ENCODE measurements at regions not wholly inside any gene's neighbourhood (a gene's known extent, or its start where the extent isn't known, plus 50 kb on each side); places are given as distances from the start of the nearest gene placed in this dataset.

GRCh38 chr7:86926732-86927131 is 132.7 kb downstream of the ELAPOR2 start:
- Histone ChIP-seq H3K9me3 (no peaks in the 10 kb centered on the region), H3K27ac (no peak overlapping the region), H3K4me3 (no peak overlapping the region), H3K27me3 (no peaks in the 10 kb centered on the region), H3K4me1 (no peaks in the 10 kb centered on the region), H3K36me3 (no peaks in the 10 kb centered on the region)
- TF ChIP-seq CTCF (IDR thresholded peaks at IDR 0.05) (peak; percentile 51 to 65 (median 58)), POLR2AphosphoS5 (IDR thresholded peaks at IDR 0.05) (no peak), EP300 (IDR thresholded peaks at IDR 0.05; ENCODE audit: low read depth) (no peak), POLR2A (IDR thresholded peaks at IDR 0.05) (no peak)
- intact Hi-C loops (cut with DNase I; ENCODE audit: low total_unique reads), result loop anchor here (5.0 kb wide), 1 partner anchor 311 kb away; no protein-coding TSS in a partner anchor
- WGBS, 2 donors (ENCODE audit: low coverage in 1 of 2), result 0% methylated on average over 2 of the region's 2 CpGs
- no peak for DNase-seq
- in situ Hi-C loops (cut with MboI; ENCODE audit: low pct_ligation_motif_present in 1 of 4, low pct_unique_long_range_greater_than_20kb in 1 of 4, low sequenced_read_pairs in 3 of 4), result no loop called here

DNA sequence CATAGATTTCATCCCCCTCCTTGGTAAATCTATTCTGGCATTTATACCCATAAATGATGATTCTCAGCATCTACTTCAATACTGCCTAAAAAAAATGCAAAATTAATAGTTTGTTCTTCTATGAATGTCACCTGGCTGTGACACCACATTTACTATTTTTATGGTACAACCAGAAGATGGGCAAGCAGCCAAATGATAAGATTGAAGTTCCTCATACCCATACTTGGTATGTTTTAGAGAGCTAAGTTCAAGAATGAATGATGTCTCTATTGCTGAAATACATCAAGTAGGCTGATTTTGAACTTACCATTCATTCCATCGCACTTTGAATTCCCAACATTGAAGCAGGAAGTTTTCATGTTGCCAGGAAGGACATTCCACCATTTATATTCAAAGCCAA is 134.2 kb downstream of the ELAPOR2 start:
- no peak overlapping the region for H3K4me3 ChIP-seq
- in situ Hi-C loops (cut with MboI; ENCODE audit: low pct_ligation_motif_present in 1 of 4, low pct_unique_long_range_greater_than_20kb in 1 of 4, low sequenced_read_pairs in 3 of 4) (no loop called here), intact Hi-C loops (cut with DNase I; ENCODE audit: low total_unique reads) (loop anchor here (5.0 kb wide), 1 partner anchor 312 kb away; no protein-coding TSS in a partner anchor)
- WGBS, 2 donors (ENCODE audit: low coverage in 1 of 2), result 55% methylated on average over 1 of the region's 1 CpG; no CpG with 5 or more reads in 1 of the 2 donors
- TF ChIP-seq POLR2A (IDR thresholded peaks at IDR 0.05) (no peak), CTCF (IDR thresholded peaks at IDR 0.05) (no peak), POLR2AphosphoS5 (IDR thresholded peaks at IDR 0.05) (no peak), EP300 (IDR thresholded peaks at IDR 0.05; ENCODE audit: low read depth) (no peak)
- no peaks in the 10 kb centered on the region for H3K9me3 ChIP-seq
- H3K27me3 ChIP-seq, result no peaks in the 10 kb centered on the region
- no peak for DNase-seq
- H3K4me1 ChIP-seq, result no peaks in the 10 kb centered on the region
- H3K36me3 ChIP-seq, result no peaks in the 10 kb centered on the region
- H3K27ac ChIP-seq, result no peak overlapping the region

- Histone ChIP-seq H3K9me3 (no peaks in the 10 kb centered on the region), H3K36me3 (no peaks in the 10 kb centered on the region), H3K4me1 (no peaks in the 10 kb centered on the region), H3K27ac (no peak overlapping the region), H3K27me3 (no peaks in the 10 kb centered on the region), H3K4me3 (no peak overlapping the region)
- DNase-seq, result no peak
- no peak for TF ChIP-seq POLR2AphosphoS5 (IDR thresholded peaks at IDR 0.05)
- TF ChIP-seq EP300 (IDR thresholded peaks at IDR 0.05; ENCODE audit: low read depth), result no peak
- no peak for TF ChIP-seq CTCF (IDR thresholded peaks at IDR 0.05)
- TF ChIP-seq POLR2A (IDR thresholded peaks at IDR 0.05), result no peak
- intact Hi-C loops (cut with DNase I; ENCODE audit: low total_unique reads) (no loop called here), in situ Hi-C loops (cut with MboI; ENCODE audit: low pct_ligation_motif_present in 1 of 4, low pct_unique_long_range_greater_than_20kb in 1 of 4, low sequenced_read_pairs in 3 of 4) (loop anchor here in 1 of 4 donors (25.0 kb wide), 1 partner anchor 261 kb away; no protein-coding TSS in a partner anchor)
Measured at GRCh38 chr7:86923527-86923926, 135.9 kb downstream of the ELAPOR2 start.

- H3K27me3 ChIP-seq, result no peaks in the 10 kb centered on the region
- intact Hi-C loops (cut with DNase I; ENCODE audit: low total_unique reads) (no loop called here), in situ Hi-C loops (cut with MboI; ENCODE audit: low pct_ligation_motif_present in 1 of 4, low pct_unique_long_range_greater_than_20kb in 1 of 4, low sequenced_read_pairs in 3 of 4) (loop anchor here in 1 of 4 donors (25.0 kb wide), 1 partner anchor 258 kb away; no protein-coding TSS in a partner anchor)
- no peak overlapping the region for H3K4me3 ChIP-seq
- H3K36me3 ChIP-seq, result no peaks in the 10 kb centered on the region
- TF ChIP-seq POLR2AphosphoS5 (IDR thresholded peaks at IDR 0.05), result no peak
- no peak for TF ChIP-seq POLR2A (IDR thresholded peaks at IDR 0.05)
- no peak for TF ChIP-seq CTCF (IDR thresholded peaks at IDR 0.05)
- H3K27ac ChIP-seq, result no peak overlapping the region
- DNase-seq, result no peak
- no peaks in the 10 kb centered on the region for H3K9me3 ChIP-seq
- H3K4me1 ChIP-seq, result no peaks in the 10 kb centered on the region
Measured at GRCh38 chr7:86920154-86920553, 139.3 kb downstream of the ELAPOR2 start.

Measured in transverse colon (tissue), 4 donors.